ENCODE measurements at regions not wholly inside any gene's neighbourhood (a gene's known extent, or its start where the extent isn't known, plus 50 kb on each side); places are given as distances from the start of the nearest gene placed in this dataset.

GRCh38 chr18:46386788-46387187 lies 270.2 kb downstream of the LOXHD1 start:
- ChIA-PET POLR2A (no interaction called here), CTCF (no interaction called here)

GRCh38 chr18:46387441-46388131 lies 269.4 kb downstream of the LOXHD1 start:
- intact Hi-C loops (cut with DNase I, micrococcal nuclease) = no loop called here
- ATAC-seq (ENCODE audit: poor library complexity) = no peak
- Histone ChIP-seq H3K36me3 (ENCODE audit: insufficient read depth, low read length) (no peaks in the 10 kb centered on the region), H3K4me3 (ENCODE audit: low read length) (no peak overlapping the region), H3K27me3 (ENCODE audit: control insufficient read depth in 1 of 2, insufficient read depth in 2 of 2, low read length in 2 of 2) (no peaks in the 10 kb centered on the region), H3K4me1 (ENCODE audit: insufficient read depth, low read length) (no peaks in the 10 kb centered on the region), H3K27ac (ENCODE audit: low read depth in 1 of 2, low read length in 2 of 2) (no peak overlapping the region), H3K9me3 (ENCODE audit: control insufficient read depth in 1 of 2, insufficient read depth in 1 of 2, low read length in 2 of 2) (no peaks in the 10 kb centered on the region)
- Mint-ChIP-seq H3K4me1 (ENCODE audit: low read depth) (no peaks in the 10 kb centered on the region), H3K9me3 (no peaks in the 10 kb centered on the region), H3K27me3 (no peaks in the 10 kb centered on the region), H3K27ac (no peak overlapping the region), H3K4me3 (no peak overlapping the region), H3K36me3 (ENCODE audit: low read depth) (no peaks in the 10 kb centered on the region)
- ChIA-PET CTCF (no interaction called here), POLR2A (no interaction called here)
- no peak for DNase-seq
- no peak for TF ChIP-seq CTCF (IDR thresholded peaks at IDR 0.05)

More at GRCh38 chr18:46386788-46387187, 270.2 kb downstream of the LOXHD1 start:
- Histone ChIP-seq H3K4me3 (ENCODE audit: low read length) (no peak overlapping the region), H3K4me1 (ENCODE audit: insufficient read depth, low read length) (no peaks in the 10 kb centered on the region), H3K27ac (ENCODE audit: low read depth in 1 of 2, low read length in 2 of 2) (no peak overlapping the region), H3K36me3 (ENCODE audit: insufficient read depth, low read length) (no peaks in the 10 kb centered on the region), H3K9me3 (ENCODE audit: control insufficient read depth in 1 of 2, insufficient read depth in 1 of 2, low read length in 2 of 2) (no peaks in the 10 kb centered on the region), H3K27me3 (ENCODE audit: control insufficient read depth in 1 of 2, insufficient read depth in 2 of 2, low read length in 2 of 2) (no peaks in the 10 kb centered on the region)
- no peak for ATAC-seq (ENCODE audit: poor library complexity)
- Mint-ChIP-seq H3K9me3 (no peaks in the 10 kb centered on the region), H3K4me1 (ENCODE audit: low read depth) (no peaks in the 10 kb centered on the region), H3K27ac (no peak overlapping the region), H3K4me3 (no peak overlapping the region), H3K36me3 (ENCODE audit: low read depth) (no peaks in the 10 kb centered on the region), H3K27me3 (no peaks in the 10 kb centered on the region)
- no peak for DNase-seq
- intact Hi-C loops (cut with DNase I, micrococcal nuclease) = no loop called here
- no peak for TF ChIP-seq CTCF (IDR thresholded peaks at IDR 0.05)

GRCh38 chr18:46388286-46388685 lies 268.7 kb downstream of the LOXHD1 start:
- no peak for TF ChIP-seq CTCF (IDR thresholded peaks at IDR 0.05)
- H3K4me1 ChIP-seq (ENCODE audit: insufficient read depth, low read length) = no peaks in the 10 kb centered on the region
- DNase-seq = no peak
- Mint-ChIP-seq H3K36me3 (ENCODE audit: low read depth) (no peaks in the 10 kb centered on the region), H3K4me3 (no peak overlapping the region), H3K27me3 (no peaks in the 10 kb centered on the region), H3K4me1 (ENCODE audit: low read depth) (no peaks in the 10 kb centered on the region), H3K27ac (no peak overlapping the region), H3K9me3 (no peaks in the 10 kb centered on the region)
- no peak overlapping the region for H3K27ac ChIP-seq (ENCODE audit: low read depth in 1 of 2, low read length in 2 of 2)
- ATAC-seq (ENCODE audit: poor library complexity) = no peak
- H3K36me3 ChIP-seq (ENCODE audit: insufficient read depth, low read length) = no peaks in the 10 kb centered on the region
- intact Hi-C loops (cut with DNase I, micrococcal nuclease) = no loop called here
- ChIA-PET CTCF (no interaction called here), POLR2A (no interaction called here)
- H3K4me3 ChIP-seq (ENCODE audit: low read length) = no peak overlapping the region
- H3K27me3 ChIP-seq (ENCODE audit: control insufficient read depth in 1 of 2, insufficient read depth in 2 of 2, low read length in 2 of 2) = no peaks in the 10 kb centered on the region
- no peaks in the 10 kb centered on the region for H3K9me3 ChIP-seq (ENCODE audit: control insufficient read depth in 1 of 2, insufficient read depth in 1 of 2, low read length in 2 of 2)

Measured in CD4-positive, alpha-beta T cell (primary cell).